Lung (tissue), 11 donors: ENCODE measurements at regions not wholly inside any gene's neighbourhood (a gene's known extent, or its start where the extent isn't known, plus 50 kb on each side); places are given as distances from the start of the nearest gene placed in this dataset.
"Not testable (repeated sequence)": the region's sequence is repeated elsewhere in the genome, so short reads cannot be mapped to it uniquely, and the experiment has no call there.

Experiments
- ATAC-seq: fragments of 200-7000 bp; cut with Tn5 transposase; one replicate; pipeline ENCODE4 v1.9.1; 2020; ENCODE audit warnings: moderate number of reproducible peaks; ENCODE audit not compliant: insufficient read depth, low FRiP score
- DNase-seq, 3 donors: peaks; one replicate each; pipeline ENCODE4 v3.0.0-alpha.2; 2013 to 2017
- H3K27ac ChIP-seq, 2 donors: one replicate each; pipeline ENCODE4 v1.5.1; 2013; ENCODE audit warnings: mild to moderate bottlenecking in 2 of 2, moderate library complexity in 2 of 2, control low read depth in 1 of 2, inconsistent platforms in 1 of 2, low read depth in 1 of 2, low read length in 1 of 2
- H3K27me3 ChIP-seq, 3 donors: one replicate each; pipeline ENCODE4 v1.5.1; 2013; ENCODE audit warnings: low read length in 2 of 3; ENCODE audit not compliant: control insufficient read depth in 3 of 3, insufficient read depth in 3 of 3
- H3K36me3 ChIP-seq, 4 donors: one replicate each; pipeline ENCODE4 v1.5.1; 2013; ENCODE audit warnings: low read length in 4 of 4, mild to moderate bottlenecking in 1 of 4, moderate library complexity in 1 of 4; ENCODE audit not compliant: control insufficient read depth in 4 of 4, insufficient read depth in 4 of 4
- H3K4me1 ChIP-seq, 5 donors: one replicate each; pipeline ENCODE4 v1.5.1; 2013; ENCODE audit warnings: low read length in 5 of 5, mild to moderate bottlenecking in 2 of 5, moderate library complexity in 1 of 5; ENCODE audit not compliant: control insufficient read depth in 5 of 5, insufficient read depth in 5 of 5
- H3K4me3 ChIP-seq: one replicate; pipeline ENCODE4 v1.5.1; 2013; ENCODE audit warnings: mild to moderate bottlenecking, control low read depth, moderate library complexity
- H3K9ac ChIP-seq, 2 donors: one replicate each; pipeline ENCODE4 v1.5.1; 2013; ENCODE audit warnings: low read length in 2 of 2, control low read depth in 1 of 2; ENCODE audit not compliant: insufficient read depth in 1 of 2
- H3K9me3 ChIP-seq, 4 donors: one replicate each; pipeline ENCODE4 v1.5.1; 2013; ENCODE audit warnings: low read length in 3 of 4, mild to moderate bottlenecking in 1 of 4, moderate library complexity in 1 of 4; ENCODE audit not compliant: control insufficient read depth in 4 of 4, insufficient read depth in 3 of 4
- CTCF ChIP-seq: IDR thresholded peaks from 2 replicates; pipeline ENCODE4 v1.5.1; 2012; ENCODE audit warnings: mild to moderate bottlenecking; ENCODE audit errors: control extremely low read depth, extremely low read depth
- WGBS, 2 donors: extraction: QIAGEN DNeasy Blood & Tissue Kit; methylation state at CpG; one replicate each; pipeline ENCODE4 v1.1.7; 2013; 5-methylcytosine and 5-hydroxymethylcytosine counted together
- donor health status: control.
- donor health status: control.
- donor health status: Bipolar disorder and iron deficiency.
- donor health status: healthy.
- donor health status: DM: yes; HTN: yes; CAD: no.

- no peaks in the 10 kb centered on the region for H3K9me3 ChIP-seq
- H3K27ac ChIP-seq, result no peak overlapping the region
- TF ChIP-seq CTCF, result no peak
- ATAC-seq, result no peak
- H3K9ac ChIP-seq, result no peak overlapping the region
- no peaks in the 10 kb centered on the region for H3K4me1 ChIP-seq
- no peak for DNase-seq
- 78 to 84% methylated on average over 3 of the region's 3 CpGs for WGBS, 2 donors
- H3K4me3 ChIP-seq, result no peak overlapping the region
- H3K27me3 ChIP-seq, result no peaks in the 10 kb centered on the region
- no peaks in the 10 kb centered on the region for H3K36me3 ChIP-seq
These were observed 694.3 kb upstream of the MGAT4C start for GRCh38 chr12:86950444-86950843.

DNA sequence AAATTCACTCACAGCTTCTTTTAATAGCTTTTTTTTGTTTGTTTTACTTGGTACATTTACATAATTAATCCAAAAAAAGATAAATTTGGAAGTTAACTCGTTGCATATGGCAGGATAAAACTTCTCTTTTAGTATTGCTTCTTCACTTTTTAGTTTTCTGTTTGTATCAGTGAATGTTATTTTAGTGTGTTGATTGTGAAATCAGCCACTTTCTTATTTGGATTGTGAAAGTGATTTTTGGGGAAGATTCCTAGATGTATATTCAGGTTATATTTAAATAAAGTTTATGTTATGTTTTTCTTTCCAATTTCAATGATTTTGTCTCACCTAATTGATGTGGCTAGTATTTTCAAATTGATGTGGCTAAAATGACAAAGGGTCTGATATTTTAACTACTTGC, 693.9 kb upstream of the MGAT4C start:
- H3K27ac ChIP-seq, result no peak overlapping the region
- 10 to 40% methylated on average over 1 of the region's 1 CpG for WGBS, 2 donors
- TF ChIP-seq CTCF, result no peak
- no peak overlapping the region for H3K4me3 ChIP-seq
- H3K9me3 ChIP-seq, result no peaks in the 10 kb centered on the region
- no peaks in the 10 kb centered on the region for H3K36me3 ChIP-seq
- ATAC-seq, result no peak
- H3K4me1 ChIP-seq, result no peaks in the 10 kb centered on the region
- no peaks in the 10 kb centered on the region for H3K27me3 ChIP-seq
- H3K9ac ChIP-seq, result no peak overlapping the region
- peak in 1 of 3 donors; percentile 8 for DNase-seq

DNA sequence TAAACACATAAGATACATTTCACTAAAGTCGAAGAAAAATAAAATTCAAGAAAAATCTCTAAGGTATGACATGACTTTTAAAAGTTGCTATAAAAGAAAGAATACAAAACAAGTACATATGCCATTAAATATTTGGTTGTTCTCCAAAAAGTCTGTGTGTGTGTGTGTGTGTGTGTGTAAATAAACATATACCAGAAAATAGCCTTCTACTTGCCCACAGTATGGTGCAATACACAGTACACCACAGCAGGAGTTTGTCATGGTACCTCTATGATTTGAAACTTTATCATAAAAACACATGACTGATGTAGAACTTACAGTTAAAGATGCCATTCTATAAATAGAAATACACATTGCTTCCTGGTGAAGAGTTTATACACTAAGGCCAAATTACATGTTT, 692.7 kb upstream of the MGAT4C start:
- H3K27ac ChIP-seq, result no peak overlapping the region
- H3K9ac ChIP-seq, result no peak overlapping the region
- H3K9me3 ChIP-seq, result no peaks in the 10 kb centered on the region
- ATAC-seq (no peak), DNase-seq (peak in 2 of 3 donors; percentile 46 to 48)
- H3K27me3 ChIP-seq, result no peaks in the 10 kb centered on the region
- no peaks in the 10 kb centered on the region for H3K36me3 ChIP-seq
- H3K4me3 ChIP-seq, result no peak overlapping the region
- 84 to 94% methylated on average over 1 of the region's 1 CpG for WGBS, 2 donors
- no peak for TF ChIP-seq CTCF
- no peaks in the 10 kb centered on the region for H3K4me1 ChIP-seq

DNA sequence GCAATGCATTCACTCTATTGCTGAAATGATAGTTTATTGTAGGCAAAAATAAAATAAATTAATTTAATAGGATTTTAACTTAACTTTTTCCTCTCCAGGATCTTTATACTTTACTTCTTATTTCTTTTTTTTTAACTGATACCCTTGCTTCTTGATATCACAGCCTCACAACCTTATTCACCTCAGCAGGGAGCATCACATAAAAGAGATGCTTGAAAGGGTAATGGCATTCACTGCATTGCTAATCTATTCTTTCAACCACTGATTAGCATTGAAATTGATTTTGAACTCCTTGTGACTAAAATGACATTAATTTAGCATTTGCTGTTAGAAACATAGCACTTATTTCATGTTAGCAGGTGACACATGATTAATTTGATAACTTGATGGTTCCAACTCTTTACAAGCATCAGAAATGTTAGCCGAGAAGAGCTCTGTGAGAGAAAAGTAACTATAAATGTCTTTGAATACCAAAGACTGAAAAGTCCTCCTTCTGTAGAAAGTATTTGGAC, 689.5 kb upstream of the MGAT4C start:
- no peaks in the 10 kb centered on the region for H3K4me1 ChIP-seq
- no peak for TF ChIP-seq CTCF
- WGBS, 2 donors, result 63 to 68% methylated on average over 1 of the region's 1 CpG
- no peak overlapping the region for H3K9ac ChIP-seq
- H3K4me3 ChIP-seq, result no peak overlapping the region
- no peaks in the 10 kb centered on the region for H3K27me3 ChIP-seq
- DNase-seq (no peak), ATAC-seq (no peak)
- H3K9me3 ChIP-seq, result no peaks in the 10 kb centered on the region
- no peak overlapping the region for H3K27ac ChIP-seq
- H3K36me3 ChIP-seq, result no peaks in the 10 kb centered on the region

DNA sequence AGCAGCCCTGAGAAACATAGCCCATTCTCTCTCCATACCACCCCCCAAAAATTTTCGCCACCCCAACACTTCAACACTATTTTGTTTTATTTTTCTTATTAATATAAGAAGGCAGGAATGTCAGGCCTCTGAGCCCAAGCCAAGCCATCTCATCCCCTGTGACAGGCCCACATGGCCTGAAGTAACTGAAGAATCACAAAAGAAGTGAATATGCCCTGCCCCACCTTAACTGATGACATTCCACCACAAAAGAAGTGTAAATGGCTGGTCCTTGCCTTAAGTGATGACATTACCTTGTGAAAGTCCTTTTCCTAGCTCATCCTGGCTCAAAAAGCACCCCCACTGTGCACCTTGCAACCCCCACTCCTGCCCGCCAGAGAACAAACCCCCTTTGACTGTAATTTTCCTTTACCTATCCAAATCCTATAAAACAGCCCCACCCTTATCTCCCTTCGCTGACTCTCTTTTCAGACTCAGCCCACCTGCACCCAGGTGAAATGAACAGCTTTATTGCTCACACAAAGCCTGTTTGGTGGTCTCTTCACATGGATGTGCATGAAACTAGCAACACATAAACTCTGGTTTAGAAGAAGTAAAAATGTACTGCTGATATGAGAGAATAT, 688.1 kb upstream of the MGAT4C start:
- not testable (repeated sequence) for H3K9ac ChIP-seq, DNase-seq, H3K4me3 ChIP-seq, H3K27me3 ChIP-seq, H3K4me1 ChIP-seq, H3K36me3 ChIP-seq, H3K27ac ChIP-seq, H3K9me3 ChIP-seq, ATAC-seq
- 87 to 94% methylated on average over 3 of the region's 3 CpGs for WGBS, 2 donors
